NCI-H1694 treated with DMSO at 0.1 percent for 48 hours (cell line): ENCODE measurements at regions not wholly inside any gene's neighbourhood (a gene's known extent, or its start where the extent isn't known, plus 50 kb on each side); places are given as distances from the start of the nearest gene placed in this dataset.

Experiments used
- DNase-seq: peaks from one replicate; lab custom pipeline; 2025; lab: John Stamatoyannopoulos, UW

DNA sequence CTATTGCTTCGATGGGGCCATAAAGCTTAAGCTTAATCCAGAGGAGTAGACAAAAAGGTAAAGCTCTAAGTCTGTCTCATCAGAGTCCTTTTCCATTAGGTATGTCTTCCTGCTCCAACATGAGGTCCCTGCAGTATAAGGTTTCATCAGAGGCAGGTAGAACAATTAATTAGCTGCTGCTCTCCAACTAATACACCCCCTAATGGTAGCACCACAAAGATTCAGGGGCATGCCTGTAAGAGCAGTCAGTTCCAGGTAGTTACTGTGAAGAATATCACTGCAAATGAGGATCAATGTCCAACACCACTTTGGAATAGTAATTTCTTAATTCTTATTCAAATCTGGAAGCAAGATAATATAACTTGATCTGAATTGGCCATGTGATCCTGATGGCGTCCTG lies 160.3 kb upstream of the ESRRG start:
- no peak for DNase-seq

DNA sequence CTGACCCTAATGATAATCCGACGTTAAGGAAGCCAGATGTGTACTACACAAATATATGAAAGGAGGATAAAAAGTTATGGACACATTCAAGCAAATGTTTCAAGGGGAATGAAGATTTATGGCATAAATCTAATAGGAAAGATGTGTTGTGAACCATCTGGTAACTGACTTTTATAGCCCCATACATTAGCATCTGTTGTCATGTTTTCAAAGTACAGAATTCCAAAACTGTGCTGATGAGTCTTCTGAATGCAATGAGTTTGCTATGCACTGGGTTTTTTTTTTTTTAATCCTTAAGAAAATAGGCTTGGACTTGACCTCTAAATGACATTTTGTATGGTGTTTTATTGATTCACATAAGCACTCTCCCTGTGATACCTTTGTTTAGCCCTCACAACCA lies 158.5 kb upstream of the ESRRG start:
- DNase-seq, result peak; percentile 82

DNA sequence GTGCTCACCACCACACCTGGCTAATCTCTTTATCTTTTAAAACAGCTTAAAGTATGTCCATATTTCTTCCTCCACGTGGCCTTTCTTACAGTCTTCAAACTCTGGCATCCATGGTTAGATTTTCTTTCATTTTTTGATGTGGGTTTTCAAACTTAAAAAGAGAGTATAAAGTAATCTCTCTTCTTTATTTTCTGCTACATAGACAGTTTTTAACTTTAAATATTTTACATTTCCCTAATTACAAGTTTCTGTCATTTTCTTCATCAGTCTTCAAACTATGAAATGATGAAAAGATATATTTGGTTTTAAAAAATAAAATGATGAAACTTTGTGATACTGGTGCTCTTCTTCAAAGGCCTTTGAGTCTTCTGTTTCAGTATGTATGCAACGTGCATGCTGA lies 143.5 kb upstream of the ESRRG start:
- DNase-seq, result no peak

DNA sequence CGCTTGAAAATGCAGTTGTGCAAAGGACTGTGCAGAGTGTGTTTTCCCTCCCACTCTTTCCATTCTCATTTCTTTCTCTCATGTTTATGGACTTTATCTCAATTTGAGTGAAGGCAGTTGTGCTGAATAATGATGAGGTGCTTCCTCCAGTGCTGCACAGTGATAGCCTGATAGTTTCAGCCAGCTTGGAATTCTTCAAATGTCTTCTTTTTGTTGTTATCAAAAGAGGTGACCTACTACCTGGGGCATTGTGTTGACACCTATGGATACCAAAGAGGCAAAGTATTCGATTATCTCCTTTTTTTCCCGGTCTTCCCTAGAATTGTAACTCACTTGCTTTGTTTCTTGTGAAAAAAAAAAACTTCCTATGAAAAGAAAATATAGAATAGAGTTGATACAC lies 132.6 kb upstream of the ESRRG start:
- no peak for DNase-seq

DNA sequence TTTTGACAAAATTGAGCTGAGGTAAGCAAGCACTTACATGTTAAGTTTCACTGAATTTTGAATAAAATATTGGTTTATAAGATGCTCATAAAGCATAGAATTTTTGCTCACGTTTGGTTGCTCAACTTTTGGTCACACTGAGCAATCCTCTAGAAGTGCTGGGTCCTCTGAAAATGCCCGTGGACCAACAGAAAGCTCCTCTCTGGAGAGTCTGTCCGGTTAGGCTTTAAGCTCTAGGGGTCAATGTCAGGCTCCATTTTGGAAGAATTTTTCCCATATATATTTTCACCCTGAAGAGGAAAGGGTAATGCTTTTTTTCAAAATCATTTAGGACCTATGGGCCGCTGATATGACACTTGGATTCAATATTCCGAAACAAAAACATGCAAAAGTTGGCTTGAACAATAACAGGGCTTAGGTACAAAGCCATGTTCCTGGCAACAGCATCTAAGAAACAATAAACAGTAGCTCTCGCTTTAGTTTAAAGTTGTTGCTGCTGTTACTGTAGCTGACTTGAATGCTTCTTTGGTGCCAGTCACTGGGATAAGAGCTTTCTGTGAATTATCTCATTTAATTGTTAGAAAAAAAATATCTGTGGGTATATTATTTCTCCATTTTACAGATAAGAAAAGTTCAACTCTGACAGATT lies 131.7 kb upstream of the ESRRG start:
- no peak for DNase-seq

DNA sequence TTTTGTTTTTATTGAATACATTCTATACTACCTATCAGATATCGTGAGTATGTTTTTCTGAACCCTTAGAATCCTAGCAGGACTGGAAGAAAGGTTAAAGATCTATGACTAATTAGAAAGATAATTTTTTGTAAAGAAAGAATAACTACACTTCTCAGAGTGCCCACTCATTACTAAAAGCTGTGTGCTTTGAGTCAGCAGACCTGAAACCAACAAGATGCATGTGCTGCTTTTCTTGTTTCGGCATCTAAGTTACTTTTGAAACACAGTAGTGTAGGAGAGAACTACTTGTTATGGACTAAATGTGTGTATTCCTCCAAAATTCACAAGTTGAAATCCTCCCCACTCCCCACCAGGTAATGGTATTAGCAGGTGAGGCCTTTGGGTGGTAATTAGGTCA lies 127.8 kb upstream of the ESRRG start:
- no peak for DNase-seq

DNA sequence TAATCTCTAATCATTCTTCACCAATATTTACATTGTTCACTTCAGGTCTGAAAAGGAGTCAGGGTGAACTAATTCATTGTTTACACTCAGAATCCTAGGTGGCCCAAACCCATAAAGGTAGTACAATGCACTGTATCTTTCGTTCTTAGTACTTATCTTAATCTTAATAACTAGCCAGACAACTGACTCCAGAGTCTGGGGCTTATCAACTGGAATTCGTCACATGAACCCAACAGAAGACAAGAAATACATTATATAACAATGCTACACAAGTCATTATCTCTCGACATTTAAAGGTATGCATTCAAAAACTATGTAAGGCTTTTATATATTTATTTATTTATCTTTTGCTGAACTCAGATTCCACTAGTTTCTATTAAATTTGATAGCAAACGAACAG lies 125.9 kb upstream of the ESRRG start:
- no peak for DNase-seq

DNA sequence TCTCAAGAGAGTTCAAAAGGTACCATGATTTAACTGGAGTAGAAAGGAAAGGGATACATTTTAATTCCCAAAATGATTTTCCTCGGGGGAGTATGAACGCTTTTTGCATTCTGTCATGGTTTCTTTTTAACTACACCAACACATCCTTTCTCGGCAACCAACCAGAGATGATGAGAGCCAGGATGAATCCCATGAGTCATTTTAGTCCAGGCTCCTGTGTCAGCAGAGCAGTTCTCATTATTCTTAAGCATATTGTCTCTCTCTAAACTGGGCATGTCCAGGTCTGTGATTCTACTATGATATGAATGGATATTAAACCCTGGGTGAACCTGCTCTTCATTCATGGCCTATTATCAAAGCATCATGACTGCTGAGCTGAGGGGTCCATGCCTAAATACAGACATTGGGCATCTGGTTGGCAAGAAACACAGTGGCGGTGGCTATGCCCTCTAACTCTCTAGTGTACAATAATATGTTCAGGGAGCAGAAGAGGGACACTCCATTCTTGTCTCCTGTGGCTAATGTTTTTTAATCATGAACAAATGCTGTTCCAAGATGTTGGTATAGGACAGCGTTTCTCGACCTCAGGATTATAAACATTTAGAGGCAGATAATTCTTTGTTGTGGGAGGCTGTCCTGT lies 124.3 kb upstream of the ESRRG start:
- DNase-seq, result no peak

DNA sequence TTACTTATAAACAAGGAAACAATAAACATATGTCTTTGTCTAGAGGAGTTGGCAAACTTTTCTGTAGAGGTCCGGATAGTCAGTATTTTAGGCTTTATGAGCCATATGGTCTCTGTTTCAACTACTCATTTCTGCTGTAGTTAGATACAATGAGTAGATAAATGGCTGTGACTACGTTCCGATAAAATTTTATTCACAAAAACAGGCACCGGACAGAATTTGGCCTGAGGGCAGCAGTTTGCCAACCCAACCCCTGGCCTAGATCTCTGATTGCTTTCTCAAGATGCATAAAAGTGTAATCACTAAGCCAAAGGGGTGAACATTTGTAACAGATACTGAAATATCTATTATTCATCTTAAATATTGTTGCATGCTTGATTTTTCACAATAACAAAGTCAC lies 123.1 kb upstream of the ESRRG start:
- peak; percentile 22 for DNase-seq

DNA sequence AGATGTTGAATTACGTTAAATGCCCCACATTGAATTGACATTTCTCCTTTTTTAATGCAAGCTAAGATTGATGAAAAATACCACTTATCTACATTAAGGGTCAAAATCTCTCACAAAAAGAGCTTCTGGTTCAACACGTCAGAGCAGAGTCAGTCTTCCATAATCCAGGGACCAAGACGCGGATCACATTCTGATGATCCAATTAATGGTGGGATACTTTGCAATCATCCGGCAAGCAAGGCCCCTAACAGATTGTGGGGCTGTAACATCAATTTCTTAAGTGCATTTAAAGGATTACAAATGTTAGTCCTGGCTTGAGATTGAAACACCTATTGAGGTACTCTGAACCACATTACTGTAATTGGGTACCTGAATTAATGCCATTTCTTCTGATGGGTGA lies 120.2 kb upstream of the ESRRG start:
- no peak for DNase-seq

DNA sequence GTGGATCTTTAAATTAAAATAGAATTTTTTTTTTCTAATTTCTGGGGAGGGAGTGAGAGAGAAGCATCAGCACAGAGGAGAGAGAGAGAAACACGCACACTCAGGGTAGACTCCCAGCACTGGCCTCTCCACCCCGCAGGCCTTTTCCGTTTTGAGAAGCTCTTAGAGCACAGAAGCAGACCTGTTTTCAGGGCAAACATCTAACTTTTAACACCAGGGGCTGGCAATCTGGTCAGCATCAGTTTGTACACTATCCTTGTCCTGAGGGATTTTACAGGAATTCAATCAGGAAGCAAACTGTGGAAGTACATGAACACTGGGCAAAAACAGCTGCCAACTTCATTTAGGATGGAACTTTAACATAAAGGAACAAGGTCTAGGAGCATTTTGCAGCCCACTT lies 117.9 kb upstream of the ESRRG start:
- DNase-seq, result no peak

DNA sequence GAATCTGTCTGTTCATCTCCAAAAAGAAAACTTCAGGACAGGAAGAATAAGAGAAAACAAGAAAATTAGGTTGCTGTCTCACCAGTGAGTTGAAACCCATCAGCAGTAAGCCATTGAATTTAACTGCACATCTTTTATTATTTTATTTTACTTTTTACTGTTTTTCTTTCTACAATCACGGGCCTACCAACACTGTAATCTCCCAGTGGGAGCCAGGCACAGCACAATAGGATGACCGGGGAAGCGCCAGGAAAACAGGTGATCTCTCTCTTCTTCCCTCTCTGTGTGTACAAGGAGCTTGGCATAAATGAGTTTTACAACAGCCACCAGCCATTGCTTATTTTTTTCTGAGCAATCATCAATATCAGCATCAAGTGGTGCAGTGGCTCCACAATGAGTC lies 113.1 kb upstream of the ESRRG start:
- DNase-seq, result no peak

DNA sequence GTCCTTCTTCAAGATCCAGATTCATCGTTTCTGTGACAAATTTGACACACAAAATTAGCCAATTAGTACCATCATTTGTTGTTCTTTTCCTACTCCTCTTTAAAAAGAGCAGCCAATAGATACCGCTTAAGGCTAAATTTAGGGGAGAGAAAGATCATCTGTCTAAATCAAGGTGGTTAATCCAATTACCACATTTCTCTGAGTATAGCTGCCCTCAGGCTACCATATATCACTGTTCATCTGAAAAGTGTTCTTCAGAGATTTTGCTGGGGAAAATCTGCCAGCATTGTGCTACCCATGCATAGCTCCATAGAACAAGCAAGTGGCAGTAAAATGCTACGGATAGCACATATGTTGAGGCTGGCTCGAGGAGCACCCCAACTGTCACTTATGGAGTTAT lies 110.3 kb upstream of the ESRRG start:
- DNase-seq, result no peak

DNA sequence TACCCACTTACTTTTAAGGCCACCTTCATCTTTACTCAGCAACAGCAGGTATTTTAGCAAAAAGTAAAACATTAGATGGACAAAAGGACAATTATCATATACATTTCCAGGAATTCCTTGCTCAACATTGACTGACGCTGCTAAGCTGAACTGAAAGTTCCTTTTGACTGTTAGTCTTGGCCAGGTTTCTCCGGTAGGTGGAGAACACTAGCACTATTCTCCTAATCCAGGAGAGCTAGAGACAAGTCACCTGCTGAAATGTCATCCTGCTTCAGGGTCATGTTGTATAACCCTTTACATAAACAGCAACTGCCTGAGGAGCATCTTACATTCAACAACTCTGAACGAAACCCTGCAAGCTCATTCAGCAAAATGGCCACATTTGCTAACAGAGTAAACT lies 109.0 kb upstream of the ESRRG start:
- DNase-seq, result no peak

DNA sequence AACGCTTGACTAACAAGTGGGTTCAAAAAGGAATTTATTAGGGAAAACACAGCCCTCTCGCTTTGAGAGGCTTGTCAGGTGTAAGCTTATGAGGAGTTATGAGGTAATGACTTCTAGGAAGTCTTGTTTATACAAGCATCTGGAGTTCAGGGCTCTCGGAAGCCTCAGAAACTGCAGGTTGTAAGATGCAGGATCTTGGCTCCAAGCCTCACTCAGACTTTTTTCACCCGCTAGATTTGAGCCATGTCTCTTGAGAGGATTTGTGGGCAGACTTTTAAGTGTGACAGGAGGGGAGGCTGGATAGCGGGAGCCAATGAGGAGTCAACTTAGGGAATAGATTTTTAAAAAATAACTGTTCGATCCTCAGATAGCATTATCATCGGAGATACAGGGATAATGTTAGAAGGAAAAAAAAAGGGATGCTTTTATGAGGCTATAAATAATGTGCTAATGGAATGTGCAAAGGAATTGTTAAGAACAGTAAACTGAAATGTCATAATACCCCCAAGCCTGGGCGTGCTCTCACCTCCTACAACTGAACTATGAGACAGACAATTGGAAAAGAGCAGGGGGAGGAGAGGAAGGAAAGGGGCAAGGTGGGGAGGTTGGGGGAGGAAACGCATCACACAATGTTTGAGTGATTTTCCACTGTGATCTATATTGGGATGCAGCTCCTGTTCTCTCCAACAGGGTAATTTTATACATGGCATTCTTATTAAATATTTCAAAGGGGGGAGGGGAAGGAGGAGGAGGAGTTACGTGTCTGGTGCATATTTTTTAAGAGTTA lies 107.4 kb upstream of the ESRRG start:
- DNase-seq, result no peak

DNA sequence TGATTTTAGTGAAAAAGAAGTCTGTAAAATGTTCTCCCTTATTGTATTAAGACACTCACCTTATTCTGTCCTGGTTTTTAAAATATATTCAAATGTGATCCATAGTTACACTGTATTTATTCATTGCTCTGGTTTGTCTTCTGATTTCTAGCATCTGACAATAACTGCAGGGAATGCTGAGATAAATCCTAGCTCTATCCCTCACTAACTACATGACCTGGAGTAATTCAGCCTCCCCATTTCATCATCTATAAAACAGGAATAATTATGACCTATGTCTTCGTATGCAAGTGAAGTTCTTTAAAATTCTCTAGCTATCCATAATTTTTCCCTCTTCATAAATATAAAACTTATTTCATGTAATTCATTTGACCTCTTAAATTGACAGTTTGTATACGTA lies 104.0 kb upstream of the ESRRG start:
- no peak for DNase-seq

DNA sequence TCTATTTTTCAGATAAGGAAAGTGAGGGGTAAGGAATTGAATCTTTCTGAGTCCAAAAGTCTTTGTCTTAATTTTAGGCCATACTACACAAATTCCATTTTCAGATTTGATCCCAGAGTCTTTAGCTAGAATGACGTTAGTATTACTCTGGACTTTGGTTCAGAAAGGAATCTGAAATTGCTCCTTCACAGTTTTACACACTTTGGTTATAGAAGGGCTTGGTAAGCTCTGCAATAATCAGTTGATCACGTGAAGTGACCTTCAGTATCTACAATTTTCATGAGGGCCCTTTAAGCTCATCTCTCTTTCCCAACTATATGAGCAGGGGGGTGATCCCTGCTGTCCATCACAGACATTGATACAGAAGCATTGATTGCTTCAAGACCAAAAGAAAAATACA lies 103.4 kb upstream of the ESRRG start:
- DNase-seq, result no peak

DNA sequence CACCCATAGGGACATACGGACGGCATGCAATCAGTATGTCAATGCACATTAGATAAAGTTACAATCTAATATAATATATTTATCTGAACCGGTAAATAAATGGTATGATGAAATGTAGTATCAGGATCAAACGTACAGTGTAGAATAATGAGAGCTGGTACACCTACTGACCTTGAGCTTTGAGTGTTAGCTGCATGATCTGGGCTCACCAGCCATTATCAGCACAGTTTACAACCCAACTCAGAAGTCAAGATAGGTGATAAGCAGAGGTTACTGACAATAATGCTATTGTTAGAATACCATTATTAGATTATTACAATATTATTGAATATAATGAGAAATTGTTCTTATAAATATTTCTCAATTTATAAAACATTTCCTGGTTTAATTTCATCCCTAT lies 103.0 kb upstream of the ESRRG start:
- DNase-seq, result no peak

DNA sequence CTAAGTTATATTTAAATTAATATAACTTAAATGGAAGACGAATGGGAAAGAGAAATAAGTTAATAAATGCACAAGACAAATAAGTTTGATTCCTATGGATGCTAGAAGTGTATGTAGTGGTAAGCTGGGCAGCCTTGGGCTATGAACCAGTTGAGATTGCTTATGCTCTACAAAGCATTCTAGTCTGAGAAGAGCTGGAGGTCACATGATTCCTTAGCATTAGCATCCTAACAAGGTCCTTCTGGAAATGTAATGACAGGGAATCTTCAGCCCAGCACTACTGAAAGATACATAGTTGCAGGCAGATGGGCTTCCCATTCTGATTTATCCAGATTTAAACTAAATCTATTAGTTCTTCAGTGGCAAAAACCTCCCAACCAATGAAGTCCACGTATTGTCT lies 102.3 kb upstream of the ESRRG start:
- no peak for DNase-seq

DNA sequence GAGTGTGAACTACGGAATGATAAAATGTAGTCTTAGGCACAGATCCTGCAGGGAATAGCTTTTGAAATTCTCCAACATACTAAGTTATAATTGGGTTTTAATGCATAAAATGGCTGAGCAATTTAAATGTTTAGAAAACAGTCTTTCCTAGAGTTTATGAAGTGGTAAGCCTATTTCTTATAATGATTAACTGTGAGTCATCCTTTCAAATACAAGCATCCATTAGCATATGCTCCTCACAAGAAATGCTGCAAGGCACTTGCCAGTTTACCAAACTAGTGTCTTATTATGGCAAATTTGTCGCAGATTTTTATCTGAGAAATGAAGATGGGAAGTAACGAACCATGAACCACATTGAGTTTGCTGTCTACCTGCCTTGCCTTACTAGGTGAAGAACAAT lies 101.3 kb upstream of the ESRRG start:
- DNase-seq, result no peak

DNA sequence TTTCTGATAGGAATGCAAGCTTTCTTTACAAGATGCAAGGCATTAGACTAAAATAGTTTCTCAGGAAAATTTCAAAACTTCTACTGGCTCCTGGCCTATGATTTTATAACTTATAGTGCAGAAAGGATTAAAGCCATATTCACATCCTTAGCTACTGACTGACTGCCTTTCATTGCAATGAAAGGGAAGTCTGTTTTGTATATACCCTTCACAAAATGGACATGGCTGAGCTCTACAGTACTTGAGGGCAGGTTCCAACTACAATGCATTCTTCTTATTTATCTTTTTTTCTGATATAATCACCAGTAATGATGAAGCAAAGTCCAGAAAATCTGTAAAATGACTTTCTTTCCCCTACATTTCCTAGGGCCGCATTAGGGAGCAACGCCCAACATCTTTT lies 100.5 kb upstream of the ESRRG start:
- no peak for DNase-seq

DNA sequence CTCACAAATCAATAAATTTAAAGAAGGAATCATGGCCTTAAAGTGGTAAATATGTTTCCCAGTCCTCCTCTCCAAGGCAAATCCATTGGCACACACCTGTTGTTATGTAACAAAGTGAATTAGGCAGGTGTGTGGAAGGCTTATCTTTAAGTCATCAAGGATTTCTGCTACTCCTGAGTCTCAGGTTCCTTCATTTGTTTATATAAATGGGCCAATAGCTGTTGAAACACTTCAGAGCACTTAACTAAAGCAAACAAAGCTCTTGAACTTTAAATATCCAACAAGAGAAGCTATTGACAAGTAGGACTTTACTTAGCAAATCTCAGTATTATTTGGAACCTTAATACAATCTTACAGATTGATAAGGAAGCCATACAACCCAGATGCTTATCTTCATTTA lies 99.3 kb upstream of the ESRRG start:
- DNase-seq, result no peak

DNA sequence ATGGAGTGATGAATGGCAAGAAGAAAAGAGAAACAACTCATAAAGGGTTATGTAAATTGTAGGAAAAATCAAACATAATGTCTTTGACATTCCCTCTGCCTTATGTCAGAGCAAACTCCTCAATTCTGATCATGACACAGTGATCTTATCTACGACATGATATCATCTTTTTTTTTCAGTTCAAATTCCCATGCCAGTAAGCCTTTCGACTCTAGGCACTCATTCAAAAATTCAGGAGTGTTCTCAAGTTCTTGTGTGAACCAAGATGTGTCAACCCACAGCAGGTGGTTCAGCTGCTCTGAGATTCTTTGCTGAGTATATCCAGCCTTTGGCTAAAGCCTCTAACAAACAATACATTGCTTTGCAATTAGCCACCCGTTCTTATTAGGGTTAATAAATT lies 97.1 kb upstream of the ESRRG start:
- DNase-seq, result no peak

DNA sequence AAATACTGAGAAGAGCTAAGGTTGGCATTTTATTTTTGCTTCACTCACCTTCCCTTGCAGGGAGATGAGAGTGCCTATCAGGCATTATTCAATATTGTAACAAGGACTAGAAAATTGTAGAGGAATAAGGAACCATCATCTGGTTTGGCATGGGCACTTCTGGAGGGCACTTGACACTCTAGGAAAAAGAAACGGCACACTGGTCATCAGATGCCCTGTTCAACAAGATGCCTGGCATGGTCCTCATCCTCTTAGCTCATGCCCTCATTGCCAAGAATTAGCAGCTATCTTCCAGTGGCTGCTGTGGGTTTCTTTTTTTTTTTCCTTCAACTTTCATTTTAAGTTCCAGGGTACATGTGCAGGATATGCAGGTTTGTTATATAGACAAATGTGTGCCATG lies 95.1 kb upstream of the ESRRG start:
- no peak for DNase-seq
